HG03060 (cell line): ENCODE measurements at regions not wholly inside any gene's neighbourhood (a gene's known extent, or its start where the extent isn't known, plus 50 kb on each side); places are given as distances from the start of the nearest gene placed in this dataset.

Experiments
- ATAC-seq: cut with Tn5 transposase; IDR thresholded peaks from one replicate; pipeline ENCODE4 v1.9.1; 2021; ENCODE audit warnings: low read depth, moderate number of reproducible peaks; ENCODE audit not compliant: unreplicated experiment

DNA sequence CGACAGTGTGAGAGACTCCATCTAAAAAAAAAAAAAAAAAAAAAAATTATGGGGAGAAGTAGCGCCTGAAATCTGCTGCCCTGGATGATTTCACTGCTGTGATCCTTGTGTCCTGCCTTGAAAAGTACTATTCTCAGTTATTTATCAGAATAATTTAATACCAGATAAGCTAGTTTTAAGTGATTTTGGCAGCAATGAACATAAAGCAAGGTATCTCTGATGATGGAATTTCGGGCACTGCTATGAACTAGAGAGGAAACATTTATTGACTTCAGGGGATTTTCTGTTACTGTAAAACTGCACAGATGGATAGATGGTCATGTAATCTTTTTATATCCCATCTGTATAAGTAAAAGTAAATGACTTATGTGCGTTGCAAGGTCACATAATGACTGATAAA is 619.1 kb upstream of the ANKRD30A start:
- no peak for ATAC-seq

DNA sequence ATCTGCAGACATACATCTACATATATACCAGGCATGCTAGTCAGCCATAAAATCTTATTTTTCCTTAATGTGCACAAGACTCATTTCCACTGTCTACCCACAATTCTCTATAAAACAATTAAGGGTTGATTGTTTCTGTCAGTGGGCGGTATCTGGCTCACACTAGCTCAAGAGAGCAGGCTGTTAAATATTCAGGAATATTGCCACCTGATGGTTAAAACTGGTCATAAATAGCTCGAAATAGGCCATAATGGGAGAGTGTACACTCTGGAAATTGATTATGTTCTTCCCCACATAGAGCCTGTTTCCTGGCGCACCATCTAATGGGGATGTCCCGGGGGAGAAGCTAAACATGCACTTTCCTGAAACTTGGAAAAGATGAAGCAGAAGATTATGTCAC is 620.6 kb upstream of the ANKRD30A start:
- no peak for ATAC-seq

DNA sequence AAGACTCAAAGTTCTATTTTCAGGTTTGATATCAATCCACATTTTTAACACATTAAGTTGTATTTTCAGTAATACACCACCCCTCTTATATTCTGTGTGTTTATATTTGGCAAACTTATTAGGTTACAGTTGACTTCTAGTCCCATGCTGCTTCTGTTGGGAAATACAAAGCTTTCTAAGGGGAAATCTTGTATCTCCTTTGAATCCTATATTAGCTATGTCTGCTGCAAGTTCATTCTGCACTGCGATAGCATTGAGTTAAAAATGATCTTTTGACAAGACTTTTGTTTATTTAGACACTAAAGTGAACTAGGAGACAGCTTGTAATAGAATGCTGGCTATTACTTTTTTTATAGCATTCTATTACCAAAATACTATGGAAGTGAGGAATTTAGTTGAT is 625.1 kb upstream of the ANKRD30A start:
- ATAC-seq, result no peak

DNA sequence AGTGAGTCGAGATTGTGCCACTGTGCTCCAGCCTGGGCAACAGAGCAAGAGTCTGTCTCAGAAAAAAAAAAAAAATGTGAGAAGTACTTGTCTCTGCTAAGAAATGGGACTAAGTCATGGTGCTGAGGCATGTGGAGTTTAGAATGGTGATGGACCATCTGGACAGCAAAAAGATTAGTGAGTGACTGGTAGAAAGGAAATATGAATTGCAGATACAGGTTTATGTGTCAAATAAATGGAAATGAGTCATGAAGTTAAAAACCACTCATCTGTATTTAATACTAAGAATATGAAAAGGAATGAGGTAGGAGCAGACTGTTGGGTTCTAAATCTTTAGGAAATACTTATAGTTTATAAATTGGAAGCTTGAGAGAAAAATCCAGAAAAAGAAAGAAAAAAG is 625.7 kb upstream of the ANKRD30A start:
- no peak for ATAC-seq

DNA sequence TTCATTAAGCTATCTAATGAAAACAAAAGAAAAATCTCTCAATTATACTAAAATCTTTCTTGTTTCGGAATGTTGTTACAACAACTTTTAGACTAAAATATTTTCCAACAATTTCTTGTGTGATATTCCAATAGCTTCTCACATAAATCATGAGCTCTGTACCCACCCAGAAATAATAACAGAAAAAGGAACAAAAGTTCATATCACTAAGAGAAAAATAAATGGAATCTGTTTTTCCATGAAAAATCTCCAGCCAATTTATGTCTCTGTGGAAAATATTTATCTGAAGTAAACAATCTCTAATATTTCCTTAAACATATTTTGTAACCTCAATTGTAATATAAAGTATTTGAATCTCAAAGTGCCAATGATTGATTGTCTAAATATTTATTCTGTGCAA is 628.6 kb upstream of the ANKRD30A start:
- no peak for ATAC-seq

DNA sequence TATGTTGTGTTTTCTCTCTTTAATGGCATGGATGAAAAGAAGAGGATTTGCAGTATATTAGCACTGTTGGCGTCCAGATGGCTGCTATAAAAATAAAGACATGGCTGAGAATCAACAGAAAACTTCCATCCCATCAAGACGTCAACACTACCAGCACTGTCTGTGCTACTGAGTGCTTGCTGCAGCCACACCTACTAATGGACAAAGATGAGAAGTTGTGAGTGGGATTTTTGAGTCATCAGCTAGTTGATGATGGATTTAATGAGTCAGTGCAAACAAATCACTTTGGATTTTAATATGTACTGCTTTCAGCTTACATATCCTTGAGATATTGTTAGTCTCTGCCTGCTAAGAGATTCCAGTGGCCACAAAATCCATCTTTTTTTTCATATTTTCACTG is 631.0 kb upstream of the ANKRD30A start:
- ATAC-seq, result no peak

DNA sequence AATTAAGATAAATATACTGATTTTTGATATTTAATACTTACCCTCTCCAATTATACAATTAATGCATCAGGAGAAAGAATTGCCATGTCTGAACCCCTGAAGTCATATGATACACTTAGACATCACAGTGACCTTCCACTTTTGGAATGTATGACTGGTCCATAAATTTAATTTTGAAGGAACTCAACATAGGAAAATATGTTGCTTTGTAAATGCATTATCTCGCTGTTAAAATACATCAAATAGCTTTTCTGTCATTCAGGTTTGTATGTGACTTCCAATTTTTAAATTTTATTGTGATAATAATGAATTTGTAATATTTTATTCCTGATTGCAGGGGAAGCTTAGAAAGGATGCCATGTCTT is 631.9 kb upstream of the ANKRD30A start:
- no peak for ATAC-seq

DNA sequence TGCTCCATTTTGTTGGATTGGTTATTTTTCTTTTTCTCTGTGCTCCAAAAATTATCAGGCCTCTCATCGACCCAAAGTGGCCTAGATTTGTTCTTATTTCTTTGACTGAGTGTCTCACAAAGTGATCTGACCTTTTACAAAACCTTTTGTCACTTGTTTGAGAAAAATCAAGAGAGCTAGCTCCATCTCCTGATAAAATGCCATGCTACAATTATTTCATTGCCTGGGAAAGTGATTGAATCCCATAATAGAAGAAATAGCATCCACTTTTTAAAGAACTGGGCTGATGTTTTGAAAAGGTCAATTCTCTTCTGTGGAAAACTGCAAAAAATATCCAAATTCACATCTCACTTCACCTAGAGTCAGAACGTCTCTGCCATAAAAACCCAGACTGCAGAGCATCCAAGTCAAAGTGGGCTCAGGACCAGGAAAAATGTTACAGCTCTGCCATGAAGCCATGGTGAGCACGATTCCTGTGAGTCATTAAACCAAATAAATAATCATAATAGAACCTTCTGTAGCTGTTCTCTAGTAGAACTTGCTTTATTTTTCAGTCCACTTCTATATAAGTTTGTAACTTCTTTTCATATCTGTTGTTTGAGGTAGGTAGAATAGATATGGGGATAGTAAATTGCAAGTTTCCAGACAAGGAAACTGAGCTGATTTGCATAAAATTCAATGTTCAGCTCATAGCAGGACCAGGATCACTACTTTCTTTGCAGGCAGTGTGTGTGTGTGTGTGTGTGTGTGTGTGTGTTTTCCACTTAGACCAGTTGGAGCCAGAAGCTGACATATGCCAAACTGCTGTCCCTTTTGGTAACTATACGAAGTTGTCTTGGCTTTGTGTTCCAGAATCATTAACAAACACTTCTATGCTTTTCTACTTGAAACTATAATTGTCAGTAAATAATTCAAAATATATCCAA is 632.5 kb upstream of the ANKRD30A start:
- no peak for ATAC-seq

DNA sequence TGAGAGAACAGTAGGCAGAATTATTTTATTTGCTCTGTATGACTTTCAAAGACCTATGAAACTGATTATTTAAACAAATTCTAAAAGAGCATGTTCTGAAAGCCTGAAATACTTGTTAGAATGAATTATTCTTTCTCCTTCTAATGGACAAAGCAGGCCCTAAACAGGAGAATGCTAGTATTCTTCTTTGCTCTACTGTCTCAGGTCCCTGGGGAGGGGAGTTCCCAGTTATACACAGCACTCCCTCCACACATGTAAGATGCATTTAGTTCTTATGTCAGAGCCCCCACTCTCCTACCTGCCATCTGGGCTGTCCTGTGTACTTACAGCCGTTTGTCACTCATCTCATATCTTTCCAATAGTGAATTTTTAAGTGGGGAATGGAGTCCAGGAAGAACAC is 633.5 kb upstream of the ANKRD30A start:
- no peak for ATAC-seq

DNA sequence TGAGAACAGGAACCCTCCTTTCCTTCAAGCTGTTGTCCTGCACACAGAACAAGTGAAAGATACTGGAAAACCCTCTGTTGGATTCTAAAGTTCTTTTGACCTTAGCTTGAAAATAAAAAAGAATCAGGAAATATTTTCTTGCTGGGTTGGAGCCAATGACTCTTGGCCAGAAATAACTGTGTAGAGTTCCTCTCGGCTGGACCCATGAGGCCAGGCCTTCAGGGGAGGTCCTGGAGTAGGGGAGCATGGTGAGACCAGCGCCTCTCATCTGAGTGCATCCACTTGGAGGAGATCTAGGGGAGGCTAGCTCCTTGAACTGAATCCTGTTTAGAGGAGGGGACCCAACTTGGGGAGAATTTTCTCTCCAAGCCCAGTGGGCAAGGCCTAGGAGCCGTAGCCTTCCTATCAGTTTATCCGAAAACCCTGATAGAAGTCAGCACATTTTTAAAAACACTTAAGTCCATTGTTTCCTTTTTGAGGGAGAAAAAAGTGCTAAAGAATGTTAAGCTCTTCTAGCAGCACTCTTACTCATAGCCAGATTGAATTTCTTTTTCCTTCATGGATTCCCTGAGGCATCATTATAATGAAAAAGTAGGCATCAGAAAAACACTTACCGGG is 635.7 kb upstream of the ANKRD30A start:
- ATAC-seq, result no peak

DNA sequence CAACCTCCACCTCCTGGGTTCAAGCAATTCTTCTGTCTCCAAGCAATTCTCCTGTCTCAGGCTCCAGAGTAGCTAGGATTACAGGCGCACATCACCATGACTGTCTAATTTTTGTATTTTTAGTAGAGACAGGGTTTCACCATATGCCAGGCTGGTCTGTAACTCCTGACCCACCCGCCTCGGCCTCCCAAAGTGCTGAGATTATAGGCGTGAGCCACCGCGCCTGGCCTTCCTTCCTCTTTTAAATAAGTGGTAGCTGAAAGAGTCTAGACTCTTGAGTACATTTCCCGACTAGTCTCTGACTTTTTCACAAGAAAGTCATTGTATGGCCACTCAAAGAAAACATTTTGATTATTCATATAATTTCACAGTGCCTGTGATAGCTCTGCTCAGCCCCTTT is 636.2 kb upstream of the ANKRD30A start:
- no peak for ATAC-seq

DNA sequence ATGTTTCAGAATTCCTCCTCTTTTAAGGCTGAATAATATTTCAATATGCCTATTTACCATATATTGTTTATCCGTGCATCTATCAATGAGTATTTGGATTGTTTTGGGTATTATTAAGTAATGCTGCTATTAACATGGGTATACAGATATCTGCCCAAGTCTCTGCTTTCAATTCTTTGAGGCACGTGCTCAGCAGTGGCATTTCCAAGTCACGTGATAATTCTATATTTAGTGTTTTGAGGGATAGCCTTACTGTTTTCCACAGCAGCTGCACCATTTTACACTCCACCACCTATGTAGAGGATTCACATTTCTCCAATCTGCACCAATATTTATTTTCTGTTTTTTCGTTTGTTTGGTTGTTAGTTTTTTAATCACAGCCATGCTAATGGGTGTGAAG is 636.8 kb upstream of the ANKRD30A start:
- no peak for ATAC-seq

DNA sequence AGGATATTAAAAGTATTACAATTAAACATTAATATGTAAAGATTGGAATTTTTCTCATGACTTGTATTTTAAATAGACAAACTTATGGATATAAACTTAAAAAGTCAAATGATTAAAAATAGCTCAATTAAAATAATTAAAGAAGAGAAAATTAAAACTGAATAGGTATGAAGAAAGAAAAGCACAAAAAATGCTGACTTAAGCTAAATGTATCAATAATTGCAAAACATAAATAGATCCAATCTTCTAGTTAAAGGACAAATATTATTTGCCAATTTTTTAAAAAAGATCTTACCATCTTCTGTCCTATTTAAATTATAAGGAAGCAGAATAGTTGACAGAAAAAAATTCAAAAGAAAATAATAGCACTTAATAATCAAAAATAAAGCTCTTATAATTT is 646.3 kb upstream of the ANKRD30A start:
- no peak for ATAC-seq

DNA sequence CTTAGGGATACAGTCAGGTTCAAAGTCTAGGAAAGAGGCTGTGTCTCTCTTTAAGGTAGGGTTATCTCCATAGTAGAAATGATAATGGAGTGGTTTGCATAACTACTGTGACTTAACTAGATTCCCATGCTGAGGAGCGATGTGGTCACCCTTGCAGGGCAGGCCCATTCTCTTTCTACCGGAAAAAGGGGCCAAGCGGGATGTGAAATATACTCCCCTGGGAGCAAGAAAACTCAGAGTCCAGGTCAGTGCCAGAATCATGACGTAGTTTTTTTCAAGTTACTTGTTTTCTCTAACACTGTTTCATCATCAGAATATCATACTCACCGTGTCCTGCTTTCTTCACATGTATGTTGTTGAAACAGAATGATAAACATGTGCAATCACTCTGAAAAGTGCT is 649.0 kb upstream of the ANKRD30A start:
- ATAC-seq, result no peak

DNA sequence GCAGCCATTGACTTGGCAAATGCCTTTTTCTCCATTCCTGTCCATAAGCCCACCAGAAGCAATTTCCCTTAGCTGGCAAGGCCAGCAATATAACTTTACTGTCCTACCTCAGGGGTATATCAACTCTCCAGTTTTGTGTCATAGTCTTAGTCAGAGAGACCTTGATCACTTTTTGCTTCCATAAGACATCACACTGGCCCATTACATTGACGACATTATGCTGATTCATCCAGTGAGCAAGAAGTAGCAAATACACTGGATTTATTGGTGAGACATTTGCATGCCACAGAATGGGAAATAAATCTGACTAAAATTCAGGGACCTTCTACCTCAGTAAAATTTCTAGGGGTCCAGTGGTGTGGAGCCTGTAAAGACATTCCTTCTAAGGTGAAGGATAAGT is 649.7 kb upstream of the ANKRD30A start:
- no peak for ATAC-seq

DNA sequence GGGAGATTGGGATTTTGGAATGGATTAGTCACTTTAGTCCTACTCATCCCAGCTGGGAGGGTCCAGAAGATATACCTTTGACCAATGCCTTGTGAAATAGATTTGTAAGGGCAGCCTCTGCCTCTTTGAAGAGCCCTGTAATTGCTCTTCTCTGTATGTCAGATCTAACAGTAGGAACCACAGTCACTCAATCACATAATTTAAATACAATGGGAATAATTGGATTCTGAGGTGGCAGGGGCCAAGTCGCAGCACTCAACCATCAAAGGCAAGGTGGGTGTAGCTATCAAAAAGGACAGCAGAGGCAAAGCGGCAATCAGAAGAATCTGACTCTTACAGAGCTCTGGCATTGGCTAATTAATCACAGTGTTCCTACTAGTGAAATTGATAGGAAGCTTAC is 650.9 kb upstream of the ANKRD30A start:
- no peak for ATAC-seq

DNA sequence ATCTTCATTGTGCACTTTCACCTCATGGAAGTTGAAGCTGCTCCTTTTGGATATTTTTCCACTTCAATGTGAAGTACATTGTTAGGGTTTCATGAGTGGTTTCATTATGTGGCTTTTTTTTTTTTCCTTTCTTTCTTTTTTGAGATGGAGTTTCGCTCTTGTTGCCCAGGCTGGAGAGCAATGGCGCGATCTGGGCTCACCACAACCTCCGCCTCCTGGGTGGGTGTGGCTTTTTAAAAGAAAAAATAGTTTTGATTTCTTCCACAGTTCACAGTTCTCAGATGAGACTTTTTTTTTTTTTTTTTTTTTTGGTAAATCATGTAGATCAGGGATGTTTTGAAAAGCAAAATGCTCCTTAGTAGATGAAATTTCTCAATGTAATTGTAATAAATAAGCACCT is 652.3 kb upstream of the ANKRD30A start:
- no peak for ATAC-seq

DNA sequence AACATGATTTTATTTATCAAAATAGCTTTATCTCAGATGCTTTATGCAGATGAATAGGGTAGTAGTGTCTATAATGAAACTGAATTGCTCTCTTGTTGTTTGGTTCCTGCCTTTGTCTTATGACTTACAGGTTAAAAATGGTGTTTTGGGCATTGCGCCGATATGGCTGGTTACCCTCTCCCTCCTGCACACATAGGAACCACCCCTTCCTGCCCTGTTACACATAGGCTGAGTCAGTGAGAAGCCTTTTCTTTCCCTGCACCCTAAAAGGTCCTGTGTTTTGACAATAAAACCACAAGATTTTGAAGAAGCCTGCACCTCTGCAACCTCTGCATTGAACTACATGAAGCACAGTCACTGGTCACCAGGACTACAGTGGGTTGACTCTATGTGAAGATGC is 655.8 kb upstream of the ANKRD30A start:
- ATAC-seq, result no peak

DNA sequence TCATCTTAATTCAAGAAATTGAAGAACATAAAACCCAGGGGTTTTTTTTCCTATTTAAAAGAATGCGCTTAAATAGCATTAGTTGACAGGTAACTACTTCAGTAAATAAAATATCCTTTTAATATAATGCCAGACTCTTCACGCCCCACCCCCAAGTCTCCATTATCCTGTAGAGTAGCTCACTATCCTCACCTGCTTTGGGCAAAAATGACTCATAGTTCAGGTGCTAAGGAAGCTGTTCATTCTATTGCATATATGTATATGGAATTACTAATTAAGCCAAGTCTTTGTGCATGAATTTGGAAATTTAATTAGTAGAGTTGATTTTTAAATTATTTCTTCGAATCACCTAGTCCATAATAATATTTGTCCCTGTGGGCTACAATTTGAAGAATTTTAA is 656.8 kb upstream of the ANKRD30A start:
- ATAC-seq, result no peak

DNA sequence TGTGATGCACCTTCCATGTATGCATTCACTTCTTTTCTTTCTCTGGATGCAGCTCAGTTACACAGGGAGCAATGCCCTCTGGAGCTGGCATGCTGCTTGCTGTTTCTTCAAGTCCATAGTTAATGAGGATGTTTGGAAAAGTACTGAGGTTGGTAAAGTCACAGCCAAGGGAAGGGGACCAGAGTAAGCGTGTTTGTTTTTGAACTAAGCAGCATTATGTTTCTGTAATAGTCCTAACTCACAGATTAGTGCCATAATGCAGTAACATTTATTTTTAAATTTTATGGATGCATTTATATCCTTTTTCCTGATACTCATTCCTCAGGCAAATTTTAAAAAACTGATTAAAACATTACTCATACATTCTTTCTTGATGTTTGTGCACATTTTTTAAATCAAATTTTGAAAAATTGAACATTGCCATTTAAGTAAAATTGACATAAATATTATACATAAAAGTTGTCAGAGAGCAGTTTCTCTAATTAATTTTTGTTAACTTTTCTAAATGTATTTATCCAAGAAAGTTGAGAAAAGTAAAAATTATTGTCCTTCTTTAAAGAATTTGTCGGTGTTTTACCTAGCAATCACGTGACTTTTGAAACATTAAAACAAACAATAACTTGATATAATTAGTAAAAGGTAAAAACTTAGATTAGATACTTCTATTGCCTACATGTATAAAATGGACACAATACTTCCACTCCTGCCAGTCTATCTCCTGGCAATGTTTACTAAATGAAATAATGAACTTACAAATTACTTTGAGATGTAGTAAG is 659.6 kb upstream of the ANKRD30A start:
- ATAC-seq, result no peak

DNA sequence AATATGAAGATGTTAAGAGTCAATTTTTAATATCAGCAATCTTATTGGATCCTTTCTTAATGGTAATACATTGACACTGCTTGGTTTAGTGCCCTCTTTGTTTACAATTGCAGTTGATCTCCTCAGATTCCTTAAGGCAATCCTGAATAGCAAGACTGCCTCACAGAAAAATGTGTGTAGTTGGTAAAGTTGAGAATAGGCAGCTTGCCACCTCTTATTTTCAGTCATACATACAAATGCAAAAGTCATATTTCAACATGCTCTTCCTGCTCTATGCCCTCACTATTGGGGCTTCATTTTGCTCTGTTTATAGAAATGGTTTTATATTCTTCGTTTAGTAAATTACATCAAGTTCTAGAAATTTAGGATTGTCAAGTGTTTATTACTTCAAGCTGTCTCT is 661.1 kb upstream of the ANKRD30A start:
- ATAC-seq, result no peak

DNA sequence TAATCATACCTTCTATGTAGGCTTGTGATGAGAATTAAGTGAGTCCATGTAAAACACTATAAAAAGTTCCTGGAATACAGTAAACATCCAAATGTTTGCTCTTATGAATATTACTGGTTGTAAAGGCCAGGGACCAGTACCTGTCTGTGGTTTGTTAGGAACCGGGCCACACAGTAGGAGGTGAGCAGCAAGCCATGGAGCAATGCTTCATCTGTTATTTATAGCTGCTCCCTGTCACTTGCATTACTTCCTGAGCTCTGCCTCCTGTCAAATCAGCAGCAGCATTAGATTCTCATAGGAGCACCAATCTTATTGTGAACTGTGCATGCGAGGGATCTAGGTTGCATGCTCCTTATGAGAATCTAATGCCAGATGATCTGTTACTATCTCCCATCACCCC is 662.0 kb upstream of the ANKRD30A start:
- ATAC-seq, result no peak
